Spleen (tissue), 11 donors: ENCODE measurements at regions not wholly inside any gene's neighbourhood (a gene's known extent, or its start where the extent isn't known, plus 50 kb on each side); places are given as distances from the start of the nearest gene placed in this dataset.

Source experiments
- DNase-seq: peaks from one replicate; pipeline ENCODE4 v3.0.0-alpha.2; 2020
- H3K27ac ChIP-seq, 8 donors: fragments of 200-600 bp; sonication (generic) in 7 of 8; 1 replicate in 4 of 8; 2 replicates in 4 of 8; pipeline versions ENCODE4 v1.5.0 to v1.8.0; 2016 to 2021; ENCODE audit warnings: inconsistent platforms in 4 of 8, mild to moderate bottlenecking in 4 of 8, moderate library complexity in 1 of 8
- H3K27me3 ChIP-seq, 7 donors: fragments of 200-600 bp; sonication (generic) in 6 of 7; replicated peaks in 1 of 7; 1 replicate in 4 of 7; 2 replicates in 3 of 7; pipeline versions ENCODE4 v1.5.0 to v1.8.0; 2016 to 2021; ENCODE audit warnings: inconsistent platforms in 3 of 7, mild to moderate bottlenecking in 1 of 7
- H3K36me3 ChIP-seq, 6 donors: fragments of 200-600 bp; sonication (generic) in 5 of 6; 1 replicate in 4 of 6; 2 replicates in 2 of 6; pipeline versions ENCODE4 v1.5.0 to v1.8.0; 2016 to 2021; ENCODE audit warnings: inconsistent platforms in 2 of 6
- H3K4me1 ChIP-seq, 6 donors: fragments of 200-600 bp; sonication (generic) in 5 of 6; 1 replicate in 3 of 6; 2 replicates in 3 of 6; pipeline versions ENCODE4 v1.5.0 to v1.8.0; 2016 to 2021; ENCODE audit warnings: inconsistent platforms in 3 of 6
- H3K4me3 ChIP-seq, 8 donors: fragments of 200-600 bp; sonication (generic) in 7 of 8; 1 replicate in 4 of 8; 2 replicates in 4 of 8; pipeline versions ENCODE4 v1.5.0 to v1.8.0; 2016 to 2021; ENCODE audit warnings: inconsistent platforms in 4 of 8, mild to moderate bottlenecking in 4 of 8, moderate library complexity in 2 of 8
- H3K9me3 ChIP-seq, 8 donors: fragments of 200-600 bp; sonication (generic) in 7 of 8; 1 replicate in 4 of 8; 2 replicates in 4 of 8; pipeline versions ENCODE4 v1.5.0 to v1.8.0; 2016 to 2021; ENCODE audit warnings: inconsistent platforms in 4 of 8
- CTCF ChIP-seq, 11 experiments: fragments of 200-600 bp in 7 of 11; fragments of 450-650 bp in 4 of 11; sonication (generic) in 4 of 11; IDR thresholded peaks in 8 of 11; conservative IDR thresholded peaks in 3 of 11; 1 replicate in 7 of 11; 2 replicates in 4 of 11; pipeline versions ENCODE4 v1.4.0 to v1.8.0; 2016 to 2021; ENCODE audit warnings: antibody characterized with exemption in 11 of 11, inconsistent platforms in 4 of 11, mild to moderate bottlenecking in 1 of 11
- POLR2A ChIP-seq, 3 donors: fragments of 450-650 bp; IDR thresholded peaks; one replicate each; pipeline ENCODE4 v1.5.1; 2017; ENCODE audit warnings: antibody characterized with exemption in 3 of 3, mild to moderate bottlenecking in 1 of 3
- POLR2AphosphoS5 ChIP-seq, 3 donors: sonication (generic); formaldehyde crosslinking; IDR thresholded peaks; one replicate each; pipeline ENCODE4 v1.5.1; 2017; ENCODE audit warnings: antibody characterized with exemption in 3 of 3
- WGBS, 5 donors: extraction: QIAGEN DNeasy Blood & Tissue Kit in 3 of 5; methylation state at CpG; one replicate each; pipeline versions ENCODE4 v1.1.5 to v1.1.7; 2013 to 2018; 5-methylcytosine and 5-hydroxymethylcytosine counted together
- intact Hi-C: fragments of 100-400 bp; cut with DNase I; formaldehyde crosslinking; loops from one replicate; pipeline ENCODE4 v1.15.0; 2023; ENCODE audit warnings: low total_unique reads
- donor health status: healthy with polysubstance abuse.
- donor health status: DM: no; HTN: no; CAD: no; lungs with moderate emphysema.
- donor health status: DM: no; HTN: no; CAD: no.
- donor health status: Bipolar disorder and iron deficiency.
- donor health status: healthy.
- donor health status: DM: no; HTN: no; CAD: no.
- donor health status: DM: yes; HTN: yes; CAD: no.

GRCh38 chr14:53462931-53463778 lies 310.0 kb upstream of the DDHD1 start:
- no peak for DNase-seq

GRCh38 chr14:53461858-53462257 lies 308.7 kb upstream of the DDHD1 start:
- no peak for DNase-seq
- Histone ChIP-seq H3K9me3 (peaks cover 0 to 7% (median 0%) of the 10 kb centered on the region in 8 donors), H3K27ac (no peak overlapping the region), H3K36me3 (no peaks in the 10 kb centered on the region), H3K4me3 (no peak overlapping the region), H3K27me3 (no peaks in the 10 kb centered on the region), H3K4me1 (peaks cover 0 to 4% (median 0%) of the 10 kb centered on the region in 6 donors)
- intact Hi-C loops = no loop called here
- TF ChIP-seq POLR2A (IDR thresholded peaks at IDR 0.05) (no peak), CTCF (IDR thresholded peaks at IDR 0.05 in 8 of 11, conservative IDR thresholded peaks at IDR 0.05 in 3 of 11) (no peak), POLR2AphosphoS5 (IDR thresholded peaks at IDR 0.05) (no peak)
- WGBS, 5 donors = 66 to 78% (median 71%) methylated on average over 6 of the region's 6 CpGs

More at GRCh38 chr14:53462931-53463778, 310.0 kb upstream of the DDHD1 start:
- Histone ChIP-seq H3K27me3 (no peaks in the 10 kb centered on the region), H3K9me3 (peaks cover 0 to 14% (median 4%) of the 10 kb centered on the region in 8 donors), H3K4me3 (no peak overlapping the region), H3K4me1 (peaks cover 0 to 4% (median 0%) of the 10 kb centered on the region in 6 donors), H3K27ac (no peak overlapping the region), H3K36me3 (no peaks in the 10 kb centered on the region)
- 70 to 79% (median 73%) methylated on average over 9 of the region's 9 CpGs for WGBS, 5 donors
- no peak for TF ChIP-seq POLR2A (IDR thresholded peaks at IDR 0.05)
- no peak for TF ChIP-seq POLR2AphosphoS5 (IDR thresholded peaks at IDR 0.05)
- no peak for TF ChIP-seq CTCF (IDR thresholded peaks at IDR 0.05 in 8 of 11, conservative IDR thresholded peaks at IDR 0.05 in 3 of 11)
- intact Hi-C loops = no loop called here

- whole genome bisulfite sequencing, 5 donors = 70 to 93% (median 91%) methylated on average over 1 of the region's 1 CpG
- peaks cover 0 to 2% (median 0%) of the 10 kb centered on the region in 8 donors for H3K9me3 ChIP-seq
- H3K27me3 ChIP-seq = no peaks in the 10 kb centered on the region
- no peak overlapping the region for H3K4me3 ChIP-seq
- intact Hi-C loops = no loop called here
- no peak for DNase-seq
- H3K27ac ChIP-seq = no peak overlapping the region
- no peaks in the 10 kb centered on the region for H3K36me3 ChIP-seq
- TF ChIP-seq CTCF (IDR thresholded peaks at IDR 0.05 in 8 of 11, conservative IDR thresholded peaks at IDR 0.05 in 3 of 11) = no peak
- TF ChIP-seq POLR2A (IDR thresholded peaks at IDR 0.05) = no peak
- TF ChIP-seq POLR2AphosphoS5 (IDR thresholded peaks at IDR 0.05) = no peak
- peaks cover 0 to 4% (median 0%) of the 10 kb centered on the region in 6 donors for H3K4me1 ChIP-seq
Observed at GRCh38 chr14:53460544-53460943, 307.4 kb upstream of the DDHD1 start.

- intact Hi-C loops = no loop called here
- no peaks in the 10 kb centered on the region for H3K36me3 ChIP-seq
- no peak overlapping the region for H3K27ac ChIP-seq
- TF ChIP-seq CTCF (IDR thresholded peaks at IDR 0.05 in 8 of 11, conservative IDR thresholded peaks at IDR 0.05 in 3 of 11) = no peak
- no peak for TF ChIP-seq POLR2AphosphoS5 (IDR thresholded peaks at IDR 0.05)
- TF ChIP-seq POLR2A (IDR thresholded peaks at IDR 0.05) = no peak
- 39 to 71% (median 52%) methylated on average over 2 of the region's 2 CpGs for WGBS, 5 donors
- no peaks in the 10 kb centered on the region for H3K9me3 ChIP-seq
- H3K4me1 ChIP-seq = peaks cover 0 to 4% (median 0%) of the 10 kb centered on the region in 6 donors
- no peak for DNase-seq
- H3K4me3 ChIP-seq = no peak overlapping the region
- no peaks in the 10 kb centered on the region for H3K27me3 ChIP-seq
Observed at GRCh38 chr14:53458368-53458814, 305.3 kb upstream of the DDHD1 start.
